Suppressor macrophage treated with lipopolysaccharide for 1 hour (primary cell): ENCODE measurements at regions not wholly inside any gene's neighbourhood (a gene's known extent, or its start where the extent isn't known, plus 50 kb on each side); places are given as distances from the start of the nearest gene placed in this dataset.
A peak's percentile ranks its signal among the peaks of the same experiment; 100 is the strongest.
"Not testable (repeated sequence)": the region's sequence is repeated elsewhere in the genome, so short reads cannot be mapped to it uniquely, and the experiment has no call there.

Source experiments
- DNase-seq, 3 donors: peaks; one replicate each; pipeline ENCODE4 v3.0.0-alpha.2; 2020 to 2022

GRCh38 chr4:10806953-10807645 is 122.5 kb upstream of the CLNK start:
- no peak for DNase-seq

DNA sequence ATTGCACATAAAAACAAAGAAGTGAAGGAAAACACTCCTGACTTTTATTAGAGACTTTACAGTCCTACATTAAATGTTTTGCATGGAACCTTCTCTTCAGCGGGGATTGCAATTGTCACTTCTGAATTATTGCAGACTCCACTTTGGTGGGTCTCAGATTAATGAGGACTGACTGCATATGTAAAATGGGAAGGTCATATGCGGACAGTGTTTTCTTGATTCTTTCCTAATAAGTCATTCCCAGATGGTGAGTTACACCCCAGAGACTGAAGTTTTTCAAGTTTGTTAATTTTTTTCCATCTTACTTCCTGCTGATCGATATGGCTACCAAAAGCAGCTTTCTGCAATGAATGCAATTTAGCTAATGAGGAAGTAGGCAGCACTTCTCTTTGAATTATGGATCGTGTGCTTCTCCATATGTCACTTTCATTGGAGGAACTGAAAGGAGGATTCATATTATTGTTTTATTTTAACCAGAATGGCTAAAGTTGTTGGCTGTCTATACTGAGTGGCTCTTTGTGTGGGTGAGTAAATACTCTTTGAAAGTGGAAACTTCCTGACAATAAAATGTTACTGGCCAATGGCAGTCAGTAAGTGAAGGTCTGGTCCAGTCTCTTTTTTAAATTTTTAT is 119.3 kb upstream of the CLNK start:
- DNase-seq, result peak; percentile 8 to 35 (median 27)

- no peak for DNase-seq
These were observed 102.8 kb upstream of the CLNK start for GRCh38 chr4:10787365-10787764.

GRCh38 chr4:10784621-10785020 is 100.1 kb upstream of the CLNK start:
- no peak for DNase-seq

- no peak for DNase-seq
These were observed 98.8 kb upstream of the CLNK start for GRCh38 chr4:10783351-10783750.

DNA sequence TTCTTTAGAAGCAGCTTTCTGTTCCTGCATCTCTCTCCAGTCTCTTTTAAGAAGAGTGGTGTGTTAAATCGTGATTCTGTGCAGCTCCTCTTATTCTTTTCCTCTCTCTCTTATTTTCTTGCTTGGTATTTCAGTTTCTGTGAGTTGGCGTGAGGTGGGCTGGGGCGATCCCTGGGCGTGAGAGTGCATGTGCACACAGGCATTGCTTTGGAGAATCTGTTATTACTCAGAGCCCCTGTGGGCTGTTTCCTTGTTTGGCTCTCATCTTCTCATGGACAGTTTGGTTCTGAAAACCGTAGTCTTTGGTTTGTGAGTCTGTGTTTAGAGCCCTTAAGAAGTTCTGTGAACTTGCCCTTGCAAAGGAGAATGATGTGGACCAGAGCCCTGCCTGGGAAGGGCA is 97.2 kb upstream of the CLNK start:
- no peak for DNase-seq

DNA sequence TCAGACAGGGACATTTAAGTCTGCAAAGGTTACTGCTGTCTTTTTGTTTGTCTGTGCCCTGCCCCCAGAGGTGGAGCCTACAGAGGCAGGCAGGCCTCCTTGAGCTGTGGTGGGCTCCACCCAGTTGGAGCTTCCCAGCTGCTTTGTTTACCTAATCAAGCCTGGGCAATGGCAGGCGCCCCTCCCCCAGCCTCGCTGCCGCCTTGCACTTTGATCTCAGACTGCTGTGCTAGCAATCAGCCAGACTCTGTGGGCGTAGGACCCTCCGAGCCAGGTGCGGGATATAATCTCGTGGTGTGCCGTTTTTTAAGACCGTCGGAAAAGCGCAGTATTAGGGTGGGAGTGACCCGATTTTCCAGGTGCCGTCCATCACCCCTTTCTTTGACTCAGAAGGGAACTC is 96.2 kb upstream of the CLNK start:
- not testable (repeated sequence) for DNase-seq

- DNase-seq, result not testable (repeated sequence)
These were observed 90.6 kb upstream of the CLNK start for GRCh38 chr4:10775132-10775531.

GRCh38 chr4:10773656-10774055 is 89.1 kb upstream of the CLNK start:
- DNase-seq, result no peak

DNA sequence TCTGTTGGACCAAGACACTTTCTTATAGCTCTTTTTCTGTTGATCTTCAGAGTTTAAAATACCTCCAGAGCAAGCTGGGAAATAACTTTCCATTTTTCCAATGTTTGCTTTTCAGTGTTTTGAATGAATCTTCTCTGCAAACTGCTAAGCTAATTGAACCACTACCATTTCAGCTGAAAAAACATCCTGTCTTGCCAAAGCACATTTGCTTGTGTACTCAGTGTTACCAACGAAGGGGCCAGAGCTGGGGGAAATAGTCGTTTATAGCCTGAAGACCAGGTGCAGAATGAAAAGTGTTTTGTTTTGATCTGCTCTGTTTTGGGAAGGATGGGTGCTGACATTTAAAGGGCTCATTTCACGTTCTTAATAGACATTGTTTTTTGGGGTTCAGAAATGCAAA is 88.4 kb upstream of the CLNK start:
- DNase-seq, result no peak

DNA sequence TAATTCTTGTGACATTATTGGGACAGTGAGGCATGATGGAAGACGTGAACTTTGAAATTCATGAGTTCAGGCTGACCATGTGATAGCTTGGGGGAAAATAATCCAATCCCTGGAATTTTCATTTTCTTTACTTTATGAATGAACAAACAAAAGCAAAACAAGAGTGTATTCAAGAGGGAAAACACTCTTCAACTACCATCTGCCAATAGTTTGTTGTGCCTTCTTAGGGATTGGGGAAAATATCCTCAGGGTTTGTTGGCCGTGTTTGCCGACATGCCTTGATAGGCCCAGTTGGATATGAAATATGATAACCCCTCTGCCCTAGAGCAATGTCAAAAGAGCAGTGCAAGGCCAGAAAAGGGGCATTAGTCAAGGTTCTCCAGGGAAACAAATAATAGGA is 80.8 kb upstream of the CLNK start:
- no peak for DNase-seq

- DNase-seq, result no peak
These were observed 78.0 kb upstream of the CLNK start for GRCh38 chr4:10762561-10762960.

DNA sequence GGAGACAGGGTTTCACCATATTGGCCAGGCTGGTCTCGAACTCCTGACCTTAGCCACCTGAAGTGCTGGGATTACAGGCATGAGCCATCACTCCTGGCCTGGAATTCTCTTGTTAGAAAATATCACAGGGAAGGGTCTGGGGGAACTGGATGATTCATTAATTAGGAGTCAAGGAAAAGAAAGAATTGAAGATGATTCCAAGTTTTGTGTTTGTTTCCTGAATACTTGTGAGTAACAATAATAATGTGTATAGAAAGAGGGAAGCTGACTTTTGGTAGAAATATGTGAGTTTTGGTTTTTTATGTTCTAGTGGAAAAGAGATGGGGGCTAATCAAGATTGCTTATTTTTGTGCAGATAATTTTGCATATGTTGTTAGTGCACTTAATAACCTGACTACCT is 77.3 kb upstream of the CLNK start:
- DNase-seq, result no peak

DNA sequence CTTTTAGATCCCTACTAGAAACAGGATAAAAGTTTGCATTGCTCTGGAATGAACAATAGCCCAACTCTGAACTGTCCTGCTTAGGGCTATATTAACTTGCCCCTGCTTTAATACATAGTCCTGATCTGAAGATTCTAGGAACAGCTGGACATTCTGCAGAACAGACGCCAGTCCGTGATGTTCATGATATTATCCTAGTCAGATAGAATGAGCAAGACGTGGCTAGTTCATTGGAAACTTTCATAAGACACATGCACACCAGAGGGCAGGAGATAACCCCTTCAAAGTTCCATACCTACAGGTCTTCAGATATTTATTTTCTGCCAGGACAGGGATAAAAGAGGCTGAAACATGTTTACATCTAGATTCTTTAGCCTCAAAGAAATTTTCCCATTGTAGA is 75.5 kb upstream of the CLNK start:
- DNase-seq, result no peak

DNA sequence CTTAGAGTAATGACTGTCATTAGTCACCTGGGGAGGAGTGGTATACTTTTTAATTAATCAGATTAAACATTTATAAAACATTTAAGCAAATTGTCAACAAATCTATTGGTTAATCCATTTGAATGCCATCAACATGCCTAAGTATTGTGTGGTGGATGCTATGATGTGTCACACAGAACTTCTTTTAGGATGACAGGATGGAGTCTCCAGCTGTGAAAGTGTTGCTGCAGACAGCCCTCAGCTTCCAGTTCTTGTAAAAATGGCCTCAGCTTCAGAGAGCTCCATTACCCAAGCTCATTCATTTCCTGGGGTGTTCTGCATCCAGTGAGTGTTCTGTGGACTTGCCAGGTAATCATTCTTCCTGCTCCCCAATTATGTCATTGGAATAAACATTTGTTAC is 74.3 kb upstream of the CLNK start:
- no peak for DNase-seq

- DNase-seq, result no peak
These were observed 69.4 kb upstream of the CLNK start for GRCh38 chr4:10753856-10754402.

GRCh38 chr4:10753336-10753735 is 68.8 kb upstream of the CLNK start:
- no peak for DNase-seq

DNA sequence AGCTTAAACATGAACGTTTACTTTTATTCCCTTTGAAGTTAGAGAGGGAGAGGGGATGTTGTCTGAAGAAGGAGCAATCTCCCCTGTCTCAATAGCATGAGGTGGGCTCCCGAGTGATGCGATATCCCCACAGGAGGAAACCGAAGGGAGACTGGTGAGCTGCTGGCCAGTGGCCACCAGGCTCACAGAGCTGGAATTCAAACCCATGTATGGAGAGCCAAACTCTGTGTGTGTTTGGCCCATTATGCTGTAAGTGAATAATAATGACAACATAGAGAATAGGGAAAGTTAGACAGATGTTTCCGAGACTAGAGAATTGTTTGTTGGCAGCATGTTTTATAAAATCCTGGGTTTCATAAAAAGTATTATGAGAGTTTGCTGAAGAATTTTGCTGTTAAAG is 66.1 kb upstream of the CLNK start:
- DNase-seq, result no peak

DNA sequence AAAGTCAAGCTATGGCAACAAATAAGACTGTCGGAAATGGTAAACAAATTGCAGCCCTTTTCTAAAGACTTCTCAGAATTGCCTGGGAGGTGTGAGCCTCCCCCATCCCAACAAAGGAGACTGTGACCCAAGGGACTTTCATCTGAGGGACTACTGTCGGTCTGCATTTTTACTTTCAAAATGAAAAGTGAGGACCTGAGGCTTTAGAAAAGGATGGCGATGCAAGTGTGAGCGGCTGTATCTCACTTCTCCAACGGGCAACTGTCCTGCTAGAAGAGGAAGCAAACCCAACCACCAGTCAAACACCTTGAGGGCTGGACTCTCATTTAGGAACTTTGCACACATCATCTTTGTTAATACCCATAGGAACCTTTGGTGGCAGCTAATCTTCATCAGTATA is 62.6 kb upstream of the CLNK start:
- DNase-seq, result no peak

DNA sequence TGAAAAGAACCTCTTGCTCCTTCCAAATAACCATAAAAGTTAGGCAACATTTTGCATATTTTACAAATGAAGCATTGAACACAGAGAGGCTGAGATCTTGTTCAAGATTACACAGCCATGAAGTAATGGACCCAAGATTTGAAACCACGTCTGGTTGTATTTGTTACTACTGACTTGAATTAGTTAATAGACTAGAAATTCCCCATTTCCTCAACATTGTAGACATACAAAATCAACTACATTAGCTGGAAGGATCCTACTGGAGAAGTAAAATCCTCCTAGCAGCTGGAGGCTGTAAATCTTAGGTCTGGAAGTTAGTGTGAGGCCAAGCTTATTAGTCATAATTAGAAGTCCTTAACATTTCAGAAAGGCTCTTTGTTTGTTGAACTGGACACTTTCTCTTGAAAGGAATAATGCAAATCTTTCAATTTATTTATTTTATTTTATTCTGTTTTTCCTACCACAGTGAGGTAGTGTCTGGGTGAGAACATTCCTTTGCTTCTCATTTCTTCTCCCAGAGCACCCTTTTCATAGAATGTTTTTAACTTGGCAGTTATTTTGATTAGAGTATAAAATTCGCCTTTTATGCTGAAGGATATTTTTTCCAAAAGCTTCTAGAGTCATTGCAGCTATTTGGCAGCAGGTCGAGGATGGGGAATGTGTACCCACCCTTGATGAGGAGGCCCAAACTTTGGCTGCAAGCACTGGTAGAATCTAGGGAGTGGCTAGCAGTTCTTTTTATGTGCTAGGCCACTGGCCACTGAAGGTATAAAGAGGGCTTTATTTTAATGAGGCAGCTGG is 62.0 kb upstream of the CLNK start:
- no peak for DNase-seq

DNA sequence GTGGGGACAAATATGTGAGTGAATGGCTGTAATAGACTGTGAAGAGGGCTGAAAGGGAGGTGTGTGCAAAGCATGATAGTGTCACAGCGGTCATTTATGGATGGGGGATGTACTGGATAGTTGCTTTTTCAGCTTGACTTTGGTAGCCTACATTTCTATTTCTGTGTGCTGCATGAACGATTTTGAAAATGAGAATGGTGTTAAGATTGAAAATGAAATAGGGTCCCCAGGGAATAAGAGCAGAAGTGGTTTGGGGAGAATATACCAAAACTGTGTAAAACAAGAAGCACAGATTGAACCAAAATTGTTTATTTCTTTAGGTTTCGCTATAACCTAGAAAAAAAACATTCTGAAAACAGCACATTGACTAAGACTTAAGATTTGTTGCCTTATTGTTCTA is 58.8 kb upstream of the CLNK start:
- no peak for DNase-seq

DNA sequence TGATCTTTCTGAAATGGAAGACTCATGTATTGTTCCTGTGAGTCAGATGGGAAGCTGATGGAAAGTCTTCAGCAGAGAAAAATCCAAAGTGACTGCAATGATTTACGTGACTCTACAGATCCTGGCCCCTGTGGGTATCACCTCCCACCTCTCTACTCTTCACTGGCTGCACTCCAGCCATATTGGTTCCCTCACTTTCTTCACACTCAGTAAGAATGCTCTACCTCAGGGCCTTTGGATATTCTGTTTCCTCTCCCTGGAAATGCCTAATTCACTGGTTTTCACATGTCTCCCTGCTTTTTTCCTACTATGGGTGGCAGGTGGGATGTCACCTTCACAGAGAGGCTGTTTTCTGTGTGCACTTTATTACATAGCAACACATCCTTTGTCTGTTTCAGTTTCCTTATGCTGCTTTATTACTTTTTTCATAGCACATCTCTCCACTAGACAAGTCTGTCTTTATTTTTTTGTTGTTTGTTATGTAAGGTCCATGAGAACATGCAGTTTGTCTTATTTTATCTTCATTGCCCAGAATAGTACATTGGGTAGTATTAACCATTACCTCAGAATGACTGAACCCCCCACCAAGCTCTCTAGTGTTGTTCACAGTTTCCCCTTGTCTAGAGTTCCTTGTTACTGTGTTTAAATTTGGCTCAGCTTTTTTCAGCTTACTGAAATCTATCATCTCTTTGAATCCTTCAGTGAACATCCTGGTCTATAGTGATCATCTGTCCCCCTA is 57.6 kb upstream of the CLNK start:
- no peak for DNase-seq
